ENCODE measurements at regions not wholly inside any gene's neighbourhood (a gene's known extent, or its start where the extent isn't known, plus 50 kb on each side); places are given as distances from the start of the nearest gene placed in this dataset.

DNA sequence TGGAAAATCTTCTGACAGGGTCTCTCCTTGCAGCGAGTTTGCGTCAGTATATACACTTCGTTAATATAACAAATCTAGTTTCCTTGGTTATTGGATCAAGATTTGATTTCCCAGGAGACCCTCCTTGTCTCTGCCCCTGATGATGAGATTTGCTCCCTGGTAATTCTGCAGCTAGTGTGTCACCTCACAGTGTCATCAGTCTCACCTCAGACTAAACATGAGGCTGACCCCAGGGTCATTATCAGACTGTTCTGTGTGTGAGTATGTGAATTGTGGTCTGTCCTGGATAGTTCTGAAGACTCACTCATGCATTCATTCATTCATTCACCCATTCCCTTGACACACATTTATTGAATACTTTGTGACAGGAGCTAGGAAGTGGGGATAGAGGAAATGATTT is 138.4 kb upstream of the CTTNBP2 start:
- Histone ChIP-seq H3K27ac (ENCODE audit: low read length in 2 of 2) (no peak overlapping the region), H3K9me3 (ENCODE audit: control extremely low read depth in 1 of 3, control insufficient read depth in 2 of 3, insufficient read depth in 1 of 3, low read length in 2 of 3) (no peaks in the 10 kb centered on the region), H3K9ac (ENCODE audit: low read length) (no peak overlapping the region), H3K4me3 (ENCODE audit: control extremely low read depth in 1 of 5, extremely low read depth in 1 of 5, insufficient read depth in 1 of 5, low read depth in 2 of 5, low read length in 4 of 5) (no peak overlapping the region), H3K27me3 (replicated peaks in 1 of 4; ENCODE audit: control extremely low read depth in 1 of 4, control insufficient read depth in 3 of 4, insufficient read depth in 4 of 4, low read length in 3 of 4) (no peaks in the 10 kb centered on the region), H4K20me1 (ENCODE audit: control insufficient read depth, insufficient read depth, low read length, poor library complexity, severe bottlenecking) (no peaks in the 10 kb centered on the region), H3K36me3 (replicated peaks in 1 of 2; ENCODE audit: control extremely low read depth in 1 of 2, control insufficient read depth in 1 of 2, extremely low read depth in 1 of 2, insufficient read depth in 2 of 2, low read length in 1 of 2) (no peaks in the 10 kb centered on the region), H2AFZ (ENCODE audit: insufficient read depth, low read depth, low read length, poor library complexity, severe bottlenecking) (no peak overlapping the region), H3K79me2 (ENCODE audit: control insufficient read depth, insufficient read depth, low read length) (no peaks in the 10 kb centered on the region), H3K4me1 (ENCODE audit: control insufficient read depth in 2 of 2, insufficient read depth in 2 of 2, low read length in 2 of 2) (no peaks in the 10 kb centered on the region), H3K4me2 (replicated peaks; ENCODE audit: low read depth, low read length, poor library complexity, severe bottlenecking) (no peak overlapping the region)
- ATAC-seq (ENCODE audit: low read depth) = no peak
- TF ChIP-seq EZH2 (IDR thresholded peaks at IDR 0.05; ENCODE audit: borderline replicate concordance, insufficient read depth, low read depth, low read length, poor library complexity, severe bottlenecking) = no peak
- TF ChIP-seq CTCF (IDR thresholded peaks at IDR 0.05) = no peak
- CTCF ChIA-PET = no interaction called here
- Mint-ChIP-seq H3K27ac (no peak overlapping the region), H3K27me3 (no peaks in the 10 kb centered on the region), H3K4me1 (no peaks in the 10 kb centered on the region), H3K9me3 (ENCODE audit: insufficient read depth) (no peaks in the 10 kb centered on the region), H3K4me3 (no peak overlapping the region)
- intact Hi-C loops (cut with micrococcal nuclease) = no loop called here
- POLR2A ChIA-PET = no interaction called here
- no peak for DNase-seq
- WGBS (ENCODE audit: insufficient coverage) = no CpG with 5 or more reads among the region's 3 CpGs

DNA sequence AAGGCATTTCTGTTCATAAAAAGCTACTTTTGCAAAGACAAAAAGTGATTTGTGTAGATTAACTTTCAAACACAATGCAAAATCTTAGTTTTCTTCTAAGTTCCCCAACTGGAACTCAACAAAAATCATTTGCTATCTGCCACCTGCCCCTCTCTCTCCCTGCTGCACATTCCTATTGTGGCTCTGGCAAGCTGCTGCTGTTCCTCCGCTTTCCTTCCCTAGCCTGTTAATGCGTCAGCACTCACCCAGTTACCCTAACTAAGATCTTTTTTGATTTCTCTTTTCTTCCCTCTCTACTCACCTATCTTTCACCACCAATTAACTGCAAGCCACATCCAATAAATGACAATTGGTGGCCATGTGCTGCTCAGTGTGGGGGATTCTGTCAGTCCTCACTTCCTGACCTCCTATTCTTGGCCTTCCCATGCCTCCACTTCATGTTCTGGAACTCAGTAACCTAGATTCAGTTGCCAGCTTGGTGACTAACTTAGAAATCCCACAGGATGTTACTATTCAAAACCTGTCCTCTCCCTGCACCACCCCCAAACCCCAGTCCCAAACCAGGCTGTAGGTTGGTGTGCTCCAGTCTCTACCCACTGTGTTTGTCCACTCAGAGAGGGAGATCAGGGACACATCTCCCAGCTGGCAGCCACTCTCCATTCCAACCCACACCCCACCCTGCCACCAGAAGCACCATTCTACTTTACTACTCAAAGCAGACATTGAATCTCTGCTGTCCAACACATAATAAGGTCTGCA is 140.2 kb upstream of the CTTNBP2 start:
- CTCF ChIA-PET = no interaction called here

More for the DNA sequence above, 140.2 kb upstream of the CTTNBP2 start:
- TF ChIP-seq EZH2 (IDR thresholded peaks at IDR 0.05; ENCODE audit: borderline replicate concordance, insufficient read depth, low read depth, low read length, poor library complexity, severe bottlenecking) (no peak), CTCF (IDR thresholded peaks at IDR 0.05) (no peak)
- no peak overlapping the region for H3K4me3 Mint-ChIP-seq
- H3K9me3 Mint-ChIP-seq (ENCODE audit: insufficient read depth) = peaks cover 5% of the 10 kb centered on the region
- Histone ChIP-seq H3K36me3 (replicated peaks in 1 of 2; ENCODE audit: control extremely low read depth in 1 of 2, control insufficient read depth in 1 of 2, extremely low read depth in 1 of 2, insufficient read depth in 2 of 2, low read length in 1 of 2) (no peaks in the 10 kb centered on the region), H3K27ac (ENCODE audit: low read length in 2 of 2) (no peak overlapping the region), H2AFZ (ENCODE audit: insufficient read depth, low read depth, low read length, poor library complexity, severe bottlenecking) (no peak overlapping the region), H4K20me1 (ENCODE audit: control insufficient read depth, insufficient read depth, low read length, poor library complexity, severe bottlenecking) (no peaks in the 10 kb centered on the region), H3K9me3 (ENCODE audit: control extremely low read depth in 1 of 3, control insufficient read depth in 2 of 3, insufficient read depth in 1 of 3, low read length in 2 of 3) (no peaks in the 10 kb centered on the region), H3K27me3 (replicated peaks in 1 of 4; ENCODE audit: control extremely low read depth in 1 of 4, control insufficient read depth in 3 of 4, insufficient read depth in 4 of 4, low read length in 3 of 4) (no peaks in the 10 kb centered on the region), H3K4me1 (ENCODE audit: control insufficient read depth in 2 of 2, insufficient read depth in 2 of 2, low read length in 2 of 2) (no peaks in the 10 kb centered on the region), H3K4me3 (ENCODE audit: control extremely low read depth in 1 of 5, extremely low read depth in 1 of 5, insufficient read depth in 1 of 5, low read depth in 2 of 5, low read length in 4 of 5) (no peak overlapping the region), H3K79me2 (ENCODE audit: control insufficient read depth, insufficient read depth, low read length) (no peaks in the 10 kb centered on the region), H3K4me2 (replicated peaks; ENCODE audit: low read depth, low read length, poor library complexity, severe bottlenecking) (no peak overlapping the region), H3K9ac (ENCODE audit: low read length) (no peak overlapping the region)
- H3K4me1 Mint-ChIP-seq = no peaks in the 10 kb centered on the region
- no peak for DNase-seq
- POLR2A ChIA-PET = no interaction called here
- no peaks in the 10 kb centered on the region for H3K27me3 Mint-ChIP-seq
- H3K27ac Mint-ChIP-seq = no peak overlapping the region
- intact Hi-C loops (cut with micrococcal nuclease) = no loop called here
- 100% methylated on average over 2 of the region's 2 CpGs for WGBS (ENCODE audit: insufficient coverage)
- ATAC-seq (ENCODE audit: low read depth) = no peak

Data from B cell (primary cell).